Fibroblast of lung (primary cell): ENCODE measurements at regions not wholly inside any gene's neighbourhood (a gene's known extent, or its start where the extent isn't known, plus 50 kb on each side); places are given as distances from the start of the nearest gene placed in this dataset.
A peak's percentile ranks its signal among the peaks of the same experiment; 100 is the strongest.

ENCODE experiments used
- DNase-seq, 2 donors: peaks; one replicate each; pipeline versions ENCODE4 v3.0.0 to v3.0.0-alpha.2; 2010; ENCODE audit warnings: low read depth in 2 of 2
- H2AFZ ChIP-seq: 2 replicates; pipeline ENCODE4 v1.5.1; 2012; ENCODE audit warnings: low read length, control low read depth, inconsistent platforms
- H3K27ac ChIP-seq: 2 replicates; pipeline ENCODE4 v1.5.1; 2011; ENCODE audit warnings: low read length, control low read depth; ENCODE audit not compliant: insufficient read depth
- H3K27me3 ChIP-seq: 2 replicates; pipeline ENCODE4 v1.5.1; 2011; ENCODE audit warnings: mild to moderate bottlenecking, low read length; ENCODE audit not compliant: control insufficient read depth, insufficient read depth
- H3K36me3 ChIP-seq: 2 replicates; pipeline ENCODE4 v1.5.1; 2011; ENCODE audit warnings: low read length; ENCODE audit not compliant: control insufficient read depth, insufficient read depth
- H3K4me1 ChIP-seq: 2 replicates; pipeline ENCODE4 v1.5.1; 2011; ENCODE audit warnings: low read length; ENCODE audit not compliant: control insufficient read depth, insufficient read depth; ENCODE audit errors: extremely low read depth
- H3K4me2 ChIP-seq: 2 replicates; pipeline ENCODE4 v1.5.1; 2011; ENCODE audit warnings: low read length, control low read depth; ENCODE audit not compliant: insufficient read depth; ENCODE audit errors: extremely low read depth
- H3K4me3 ChIP-seq, 4 experiments: fragments of 200-600 bp in 1 of 4; sonication (generic) in 1 of 4; replicated peaks in 1 of 4; 2 replicates each; pipeline ENCODE4 v1.5.1; 2011 to 2016; ENCODE audit warnings: low read length in 4 of 4, low read depth in 3 of 4, mild to moderate bottlenecking in 3 of 4, control low read depth in 2 of 4, inconsistent platforms in 1 of 4, mixed read lengths in 1 of 4; ENCODE audit not compliant: insufficient read depth in 1 of 4; ENCODE audit errors: control extremely low read depth in 1 of 4
- H3K79me2 ChIP-seq: 2 replicates; pipeline ENCODE4 v1.5.1; 2012; ENCODE audit warnings: mild to moderate bottlenecking, low read length, inconsistent platforms; ENCODE audit not compliant: control insufficient read depth, insufficient read depth
- H3K9ac ChIP-seq: 2 replicates; pipeline ENCODE4 v1.5.1; 2011; ENCODE audit warnings: mild to moderate bottlenecking, low read length, control low read depth; ENCODE audit not compliant: insufficient read depth
- H3K9me3 ChIP-seq: 2 replicates; pipeline ENCODE4 v1.5.1; 2012; ENCODE audit warnings: low read depth, low read length; ENCODE audit not compliant: control insufficient read depth, insufficient read depth
- H4K20me1 ChIP-seq: 2 replicates; pipeline ENCODE4 v1.5.1; 2011; ENCODE audit warnings: low read length; ENCODE audit not compliant: control insufficient read depth, insufficient read depth; ENCODE audit errors: extremely low read depth
- CTCF ChIP-seq, 2 donors: IDR thresholded peaks in 1 of 2; conservative IDR thresholded peaks in 1 of 2; 1 replicate in 1 of 2; 2 replicates in 1 of 2; pipeline ENCODE4 v1.5.1; 2011 to 2012; ENCODE audit warnings: low read length in 2 of 2, control low read depth in 1 of 2, inconsistent platforms in 1 of 2, low read depth in 1 of 2, mild to moderate bottlenecking in 1 of 2
- EZH2 ChIP-seq: IDR thresholded peaks from 2 replicates; pipeline ENCODE4 v1.5.1; 2012; ENCODE audit warnings: low read length, control low read depth, mild to moderate bottlenecking; ENCODE audit errors: missing control alignments

GRCh38 chr21:17921579-17922530 lies 102.7 kb upstream of the C21orf91 start:
- H3K27ac ChIP-seq: no peak overlapping the region
- H3K4me3 ChIP-seq: no peak overlapping the region
- no peaks in the 10 kb centered on the region for H3K27me3 ChIP-seq
- TF ChIP-seq EZH2 (no peak), CTCF (conservative IDR thresholded peaks at IDR 0.05 in 1 of 2, IDR thresholded peaks at IDR 0.05 in 1 of 2; ENCODE audit: low read depth in 1 of 2, low read length in 2 of 2) (no peak)
- H3K4me2 ChIP-seq: no peak overlapping the region
- no peaks in the 10 kb centered on the region for H3K9me3 ChIP-seq
- H3K9ac ChIP-seq: no peak overlapping the region
- H3K4me1 ChIP-seq: no peaks in the 10 kb centered on the region
- no peaks in the 10 kb centered on the region for H3K79me2 ChIP-seq
- H3K36me3 ChIP-seq: no peaks in the 10 kb centered on the region
- DNase-seq: peak; percentile 85 to 94
- H2AFZ ChIP-seq: no peak overlapping the region
- no peaks in the 10 kb centered on the region for H4K20me1 ChIP-seq

GRCh38 chr21:17915976-17916375 lies 96.8 kb upstream of the C21orf91 start:
- no peaks in the 10 kb centered on the region for H3K27me3 ChIP-seq
- H3K36me3 ChIP-seq: no peaks in the 10 kb centered on the region
- no peaks in the 10 kb centered on the region for H3K79me2 ChIP-seq
- no peak overlapping the region for H2AFZ ChIP-seq
- H3K27ac ChIP-seq: no peak overlapping the region
- no peak for DNase-seq
- no peak overlapping the region for H3K4me2 ChIP-seq
- H3K9me3 ChIP-seq: no peaks in the 10 kb centered on the region
- no peak for TF ChIP-seq EZH2
- no peak for TF ChIP-seq CTCF (conservative IDR thresholded peaks at IDR 0.05 in 1 of 2, IDR thresholded peaks at IDR 0.05 in 1 of 2; ENCODE audit: low read depth in 1 of 2, low read length in 2 of 2)
- H3K4me1 ChIP-seq: no peaks in the 10 kb centered on the region
- H3K4me3 ChIP-seq: no peak overlapping the region
- H3K9ac ChIP-seq: no peak overlapping the region
- no peaks in the 10 kb centered on the region for H4K20me1 ChIP-seq

GRCh38 chr21:17911628-17912027 lies 92.5 kb upstream of the C21orf91 start:
- H3K9ac ChIP-seq: no peak overlapping the region
- H3K9me3 ChIP-seq: no peaks in the 10 kb centered on the region
- H3K79me2 ChIP-seq: no peaks in the 10 kb centered on the region
- no peak overlapping the region for H3K27ac ChIP-seq
- no peaks in the 10 kb centered on the region for H3K27me3 ChIP-seq
- H3K4me1 ChIP-seq: no peaks in the 10 kb centered on the region
- no peak overlapping the region for H3K4me2 ChIP-seq
- no peak overlapping the region for H2AFZ ChIP-seq
- H3K4me3 ChIP-seq: no peak overlapping the region
- H3K36me3 ChIP-seq: no peaks in the 10 kb centered on the region
- DNase-seq: peak; percentile 70 to 91
- H4K20me1 ChIP-seq: no peaks in the 10 kb centered on the region
- TF ChIP-seq EZH2: no peak
- no peak for TF ChIP-seq CTCF (conservative IDR thresholded peaks at IDR 0.05 in 1 of 2, IDR thresholded peaks at IDR 0.05 in 1 of 2; ENCODE audit: low read depth in 1 of 2, low read length in 2 of 2)
